Omental fat pad (tissue), 3 donors: ENCODE measurements at regions not wholly inside any gene's neighbourhood (a gene's known extent, or its start where the extent isn't known, plus 50 kb on each side); places are given as distances from the start of the nearest gene placed in this dataset.

Source experiments
- ATAC-seq: fragments of 150-250 bp; one replicate; pipeline ENCODE4 v1.9.1; 2016; ENCODE audit warnings: mild to moderate bottlenecking, moderate library complexity; ENCODE audit not compliant: low FRiP score
- DNase-seq: peaks from one replicate; pipeline ENCODE4 v3.0.0-alpha.2; 2019; ENCODE audit warnings: low spot score
- CTCF ChIP-seq, 3 donors: fragments of 450-650 bp; IDR thresholded peaks; one replicate each; pipeline ENCODE4 v1.5.1; 2016 to 2017; ENCODE audit warnings: antibody characterized with exemption in 3 of 3, mild to moderate bottlenecking in 3 of 3, moderate library complexity in 2 of 3

GRCh38 chr17:69912805-69913204, 162.2 kb upstream of the KCNJ16 start:
- ATAC-seq (no peak), DNase-seq (no peak)
- TF ChIP-seq CTCF (IDR thresholded peaks at IDR 0.05), result no peak

- DNase-seq, result no peak
- TF ChIP-seq CTCF (IDR thresholded peaks at IDR 0.05), result no peak
- no peak for ATAC-seq
These were observed 161.8 kb upstream of the KCNJ16 start for GRCh38 chr17:69913216-69913615.

GRCh38 chr17:69913616-69914015, 161.4 kb upstream of the KCNJ16 start:
- DNase-seq (no peak), ATAC-seq (no peak)
- no peak for TF ChIP-seq CTCF (IDR thresholded peaks at IDR 0.05)

- no peak for TF ChIP-seq CTCF (IDR thresholded peaks at IDR 0.05)
- ATAC-seq, result no peak
These were observed 160.5 kb upstream of the KCNJ16 start for GRCh38 chr17:69914520-69914919.

GRCh38 chr17:69916761-69917160, 158.3 kb upstream of the KCNJ16 start:
- ATAC-seq, result no peak
- DNase-seq, result no peak
- no peak for TF ChIP-seq CTCF (IDR thresholded peaks at IDR 0.05)

More at GRCh38 chr17:69914520-69914919, 160.5 kb upstream of the KCNJ16 start:
- DNase-seq, result no peak

- TF ChIP-seq CTCF (IDR thresholded peaks at IDR 0.05), result no peak
- ATAC-seq (no peak), DNase-seq (no peak)
These were observed 156.9 kb upstream of the KCNJ16 start for GRCh38 chr17:69918164-69918563.

- DNase-seq (no peak), ATAC-seq (no peak)
- no peak for TF ChIP-seq CTCF (IDR thresholded peaks at IDR 0.05)
These were observed 155.2 kb upstream of the KCNJ16 start for GRCh38 chr17:69919789-69920188.
